Ishikawa (cell line): ENCODE measurements at regions not wholly inside any gene's neighbourhood (a gene's known extent, or its start where the extent isn't known, plus 50 kb on each side); places are given as distances from the start of the nearest gene placed in this dataset.

Source experiments
- EP300 ChIP-seq: IDR thresholded peaks from 2 replicates; pipeline ENCODE4 v1.6.1; 2012; ENCODE audit warnings: borderline replicate concordance
- FOXM1 ChIP-seq: IDR thresholded peaks from 2 replicates; pipeline ENCODE4 v1.6.1; 2012; ENCODE audit warnings: low read depth, borderline replicate concordance
- RAD21 ChIP-seq: IDR thresholded peaks from 2 replicates; pipeline ENCODE4 v1.6.1; 2012; ENCODE audit warnings: low read depth
- TF ChIP-seq, protein P1 (sequence below): IDR thresholded peaks from 2 replicates; pipeline ENCODE4 v1.6.1; 2012; ENCODE audit warnings: low read depth, mild to moderate bottlenecking
- TF ChIP-seq, protein P2 (sequence below): IDR thresholded peaks from 2 replicates; pipeline ENCODE4 v1.6.1; 2012

DNA sequence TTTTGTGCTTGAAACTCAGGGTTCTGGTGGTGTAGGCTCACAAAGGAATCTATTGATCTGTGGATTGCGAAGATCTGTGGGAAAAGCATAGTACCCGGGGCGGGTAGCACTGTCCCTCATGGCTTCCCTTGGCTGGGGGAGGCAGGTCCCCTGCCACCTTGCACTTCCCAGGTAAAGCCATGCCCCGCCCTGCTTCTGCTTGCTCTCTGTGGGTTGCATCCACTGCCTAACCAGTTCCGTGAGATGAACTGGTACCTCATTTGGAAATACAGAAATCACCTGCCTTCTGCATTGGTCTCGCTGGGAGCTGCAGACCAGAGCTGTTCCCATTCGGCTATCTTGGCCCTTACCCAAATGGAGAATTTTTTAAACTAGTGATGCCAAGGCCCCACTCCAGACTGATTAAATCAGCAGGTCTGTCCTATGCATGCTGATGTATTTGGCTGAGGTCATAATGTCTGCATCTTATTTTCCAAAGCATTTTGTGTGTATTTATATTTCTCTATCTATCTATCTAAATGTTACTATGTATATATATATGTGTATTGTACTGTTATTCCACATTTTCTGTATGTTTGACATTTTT, 65.5 kb upstream of the SLC7A14 start:
- TF ChIP-seq EP300 (no peak), RAD21 (no peak), FOXM1 (no peak)
- TF ChIP-seq, protein P1, sequence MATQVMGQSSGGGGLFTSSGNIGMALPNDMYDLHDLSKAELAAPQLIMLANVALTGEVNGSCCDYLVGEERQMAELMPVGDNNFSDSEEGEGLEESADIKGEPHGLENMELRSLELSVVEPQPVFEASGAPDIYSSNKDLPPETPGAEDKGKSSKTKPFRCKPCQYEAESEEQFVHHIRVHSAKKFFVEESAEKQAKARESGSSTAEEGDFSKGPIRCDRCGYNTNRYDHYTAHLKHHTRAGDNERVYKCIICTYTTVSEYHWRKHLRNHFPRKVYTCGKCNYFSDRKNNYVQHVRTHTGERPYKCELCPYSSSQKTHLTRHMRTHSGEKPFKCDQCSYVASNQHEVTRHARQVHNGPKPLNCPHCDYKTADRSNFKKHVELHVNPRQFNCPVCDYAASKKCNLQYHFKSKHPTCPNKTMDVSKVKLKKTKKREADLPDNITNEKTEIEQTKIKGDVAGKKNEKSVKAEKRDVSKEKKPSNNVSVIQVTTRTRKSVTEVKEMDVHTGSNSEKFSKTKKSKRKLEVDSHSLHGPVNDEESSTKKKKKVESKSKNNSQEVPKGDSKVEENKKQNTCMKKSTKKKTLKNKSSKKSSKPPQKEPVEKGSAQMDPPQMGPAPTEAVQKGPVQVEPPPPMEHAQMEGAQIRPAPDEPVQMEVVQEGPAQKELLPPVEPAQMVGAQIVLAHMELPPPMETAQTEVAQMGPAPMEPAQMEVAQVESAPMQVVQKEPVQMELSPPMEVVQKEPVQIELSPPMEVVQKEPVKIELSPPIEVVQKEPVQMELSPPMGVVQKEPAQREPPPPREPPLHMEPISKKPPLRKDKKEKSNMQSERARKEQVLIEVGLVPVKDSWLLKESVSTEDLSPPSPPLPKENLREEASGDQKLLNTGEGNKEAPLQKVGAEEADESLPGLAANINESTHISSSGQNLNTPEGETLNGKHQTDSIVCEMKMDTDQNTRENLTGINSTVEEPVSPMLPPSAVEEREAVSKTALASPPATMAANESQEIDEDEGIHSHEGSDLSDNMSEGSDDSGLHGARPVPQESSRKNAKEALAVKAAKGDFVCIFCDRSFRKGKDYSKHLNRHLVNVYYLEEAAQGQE, result no peak
- TF ChIP-seq, protein P2, sequence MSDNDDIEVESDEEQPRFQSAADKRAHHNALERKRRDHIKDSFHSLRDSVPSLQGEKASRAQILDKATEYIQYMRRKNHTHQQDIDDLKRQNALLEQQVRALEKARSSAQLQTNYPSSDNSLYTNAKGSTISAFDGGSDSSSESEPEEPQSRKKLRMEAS, result no peak
